COR-L47 (cell line): ENCODE measurements at regions not wholly inside any gene's neighbourhood (a gene's known extent, or its start where the extent isn't known, plus 50 kb on each side); places are given as distances from the start of the nearest gene placed in this dataset.
"Not testable (repeated sequence)": the region's sequence is repeated elsewhere in the genome, so short reads cannot be mapped to it uniquely, and the experiment has no call there.

ENCODE experiments used
- DNase-seq: peaks from one replicate; lab custom pipeline; 2025; lab: John Stamatoyannopoulos, UW

GRCh38 chr2:59798687-59799232 lies 754.7 kb downstream of the BCL11A start:
- no peak for DNase-seq

DNA sequence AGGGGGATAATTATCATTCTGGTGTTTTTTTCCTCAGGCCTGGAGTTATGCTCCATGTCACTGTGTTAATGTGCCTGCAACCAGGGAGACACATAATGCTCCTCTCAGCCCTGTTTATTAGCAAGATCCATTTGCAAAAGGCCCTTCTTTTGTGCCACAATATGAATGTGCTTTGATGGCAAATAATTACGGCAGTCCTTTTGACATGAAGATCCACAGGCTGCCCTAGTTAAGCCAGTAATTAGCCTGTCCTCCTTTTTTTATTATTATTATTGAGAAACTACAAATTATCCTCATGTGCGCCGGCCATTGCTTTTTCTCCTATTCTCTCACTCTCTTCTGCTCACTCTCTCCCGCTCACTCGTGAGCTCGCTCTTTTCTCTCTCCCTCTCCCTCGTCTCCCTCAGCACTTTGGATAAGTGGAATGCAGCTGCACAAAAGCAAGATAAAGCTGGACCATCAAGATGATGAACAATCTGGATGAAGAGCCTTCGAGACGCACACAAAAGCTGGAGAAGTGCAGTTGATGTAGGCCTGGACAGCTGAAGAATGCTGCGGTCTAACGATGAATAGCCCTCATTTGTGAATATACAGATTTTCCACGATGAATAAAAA lies 762.3 kb downstream of the BCL11A start:
- DNase-seq: no peak

DNA sequence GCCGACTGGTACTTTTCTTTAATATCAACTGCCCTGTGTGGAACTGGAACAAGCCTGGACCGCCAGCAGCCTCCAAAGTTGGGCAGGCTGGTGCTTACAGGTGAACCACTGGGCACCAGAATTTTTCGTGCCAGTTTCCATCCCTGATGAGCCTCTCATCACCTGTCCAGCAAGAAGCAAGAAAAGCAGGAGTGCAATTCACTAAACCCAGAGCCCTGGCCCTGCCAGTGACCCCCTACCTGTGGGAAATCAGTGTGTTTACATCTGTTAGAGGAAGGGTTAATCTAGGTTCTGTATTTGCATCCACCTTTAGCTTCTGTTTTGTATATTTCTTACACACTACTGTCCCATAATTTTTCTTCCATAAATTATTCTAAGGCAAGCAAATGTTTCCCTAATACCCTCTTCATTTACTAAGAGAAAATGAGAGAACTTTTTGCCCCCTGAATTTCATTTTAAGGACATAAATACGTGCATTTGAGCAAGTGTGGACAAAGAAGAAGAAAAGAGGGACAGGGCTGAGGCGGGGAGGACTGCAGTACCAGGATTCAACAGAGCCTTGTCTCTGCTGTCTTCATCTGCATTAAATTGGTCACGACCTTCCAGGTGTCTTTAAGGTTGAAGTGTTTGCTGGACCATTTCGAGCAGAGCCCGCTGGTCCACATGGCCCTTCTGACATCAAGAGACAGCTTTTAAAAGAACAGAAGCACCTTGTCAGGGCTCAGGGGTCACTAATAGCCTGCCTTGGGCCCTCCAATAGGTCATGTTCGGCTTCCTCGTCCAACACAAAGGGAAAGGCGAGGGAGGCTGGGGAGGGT lies 763.1 kb downstream of the BCL11A start:
- no peak for DNase-seq

GRCh38 chr2:59789523-59789922 lies 763.9 kb downstream of the BCL11A start:
- DNase-seq: no peak

DNA sequence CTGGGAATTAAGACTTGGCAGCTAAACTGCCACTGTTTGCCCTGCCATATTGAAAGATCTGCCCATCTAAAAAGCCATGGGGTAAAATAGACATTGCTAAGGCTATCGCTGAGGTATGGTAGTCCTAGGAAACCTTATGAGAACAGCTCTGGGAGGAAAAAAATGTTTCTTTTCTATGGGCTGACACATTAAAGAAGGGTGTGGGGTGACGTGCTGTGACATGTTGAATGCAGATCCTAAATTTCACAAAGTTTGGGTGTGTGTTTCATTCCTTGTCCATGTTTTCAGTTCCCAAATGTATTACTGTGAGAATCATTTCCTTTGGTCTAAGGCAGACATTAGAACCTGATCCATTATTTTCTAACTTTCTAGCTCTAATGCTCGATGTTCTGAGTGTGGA lies 766.4 kb downstream of the BCL11A start:
- DNase-seq: no peak

DNA sequence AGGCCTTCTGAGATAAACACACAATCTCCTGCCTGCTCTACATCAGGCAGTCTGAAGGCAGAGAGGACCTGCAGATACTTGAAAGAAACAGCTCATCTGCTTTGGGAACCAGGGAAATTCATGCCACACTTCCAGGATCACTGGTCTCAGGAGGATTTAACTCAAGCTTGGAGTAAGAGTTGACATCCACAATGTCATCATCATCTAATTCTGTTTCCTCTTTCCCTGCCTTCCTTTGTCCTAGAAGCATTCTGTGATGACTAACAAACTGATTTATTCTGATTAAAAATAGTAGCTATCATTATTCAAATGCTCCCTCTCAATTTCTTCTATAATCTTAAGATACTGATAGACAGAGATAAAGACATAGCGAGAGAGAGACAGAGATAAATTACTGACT lies 766.8 kb downstream of the BCL11A start:
- DNase-seq: no peak

GRCh38 chr2:59779571-59779970 lies 773.9 kb downstream of the BCL11A start:
- DNase-seq: no peak

- no peak for DNase-seq
These were observed 776.3 kb downstream of the BCL11A start for GRCh38 chr2:59777120-59777519.

DNA sequence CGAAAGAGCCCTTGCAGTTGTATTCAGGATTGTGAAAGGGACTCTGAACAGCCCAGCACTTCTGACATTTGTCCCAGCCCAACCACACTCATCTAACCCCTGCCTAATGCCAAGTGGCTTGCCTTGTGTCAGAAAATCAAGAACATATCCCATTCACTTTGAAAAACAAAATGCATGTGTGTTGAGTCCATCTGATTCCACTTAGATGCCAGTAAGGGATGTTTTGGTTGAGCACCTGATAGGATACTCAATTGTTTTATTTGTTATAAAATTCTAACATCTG lies 776.8 kb downstream of the BCL11A start:
- no peak for DNase-seq

- no peak for DNase-seq
These were observed 778.5 kb downstream of the BCL11A start for GRCh38 chr2:59774821-59775433.

- DNase-seq: no peak
These were observed 782.8 kb downstream of the BCL11A start for GRCh38 chr2:59770651-59771050.

DNA sequence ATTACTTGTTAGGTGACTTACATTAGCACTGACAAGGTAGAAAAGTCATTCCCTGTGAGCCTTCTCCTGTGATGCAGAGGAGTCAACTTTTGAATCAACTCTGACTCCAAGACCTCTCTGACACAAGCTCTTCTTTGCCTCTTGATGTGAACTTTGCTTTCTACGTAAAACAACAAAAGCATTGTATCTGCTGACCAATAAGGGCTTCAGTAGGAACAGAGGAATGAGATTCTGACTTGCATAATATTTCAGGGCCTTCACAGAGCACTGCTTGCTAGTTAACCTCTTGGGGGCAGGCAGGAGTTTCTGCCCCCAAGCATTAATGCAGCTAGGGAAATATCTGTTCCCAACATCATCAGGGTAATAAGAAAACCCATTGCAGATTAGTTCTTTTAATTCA lies 791.5 kb downstream of the BCL11A start:
- no peak for DNase-seq

DNA sequence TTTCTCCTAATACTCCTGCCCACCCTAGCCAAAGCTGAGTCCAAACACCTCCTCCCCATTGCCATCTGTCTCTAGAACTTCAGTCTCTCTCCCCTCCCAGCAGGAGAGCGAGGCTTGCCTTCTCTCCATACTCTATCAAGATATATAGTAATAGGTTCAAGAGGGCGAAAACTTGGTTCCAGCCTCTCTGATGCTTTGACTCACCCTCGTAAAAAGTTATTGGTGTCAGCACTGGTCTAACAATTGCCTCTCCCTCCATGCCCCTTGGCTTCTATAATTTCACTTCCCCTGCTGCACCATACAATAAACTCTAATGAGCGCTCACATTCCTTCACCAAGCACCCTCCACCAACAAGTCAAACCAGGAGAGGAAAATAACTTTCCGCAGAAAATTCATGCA lies 797.3 kb downstream of the BCL11A start:
- DNase-seq: no peak

GRCh38 chr2:59754011-59754735 lies 799.3 kb downstream of the BCL11A start:
- DNase-seq: no peak

- DNase-seq: no peak
These were observed 800.9 kb downstream of the BCL11A start for GRCh38 chr2:59752512-59752911.

DNA sequence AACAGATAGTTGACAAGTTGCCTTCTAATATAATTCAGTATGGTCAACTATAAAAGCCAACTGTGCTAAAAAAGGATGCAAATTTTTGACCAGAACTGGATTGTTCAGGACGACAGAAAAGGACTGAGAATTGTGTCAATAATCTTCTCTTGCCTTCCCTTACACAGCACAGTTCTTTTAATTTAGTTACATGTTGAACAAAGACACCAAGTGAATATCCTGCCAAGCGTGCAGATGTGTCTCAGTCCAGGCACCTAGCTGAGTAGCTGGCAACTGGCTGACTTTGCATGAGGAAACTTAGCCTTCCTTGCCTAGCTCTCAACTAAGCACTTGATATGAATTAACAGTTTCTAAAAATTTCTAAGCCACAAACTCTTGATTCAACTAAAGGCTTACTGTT lies 801.4 kb downstream of the BCL11A start:
- no peak for DNase-seq

- not testable (repeated sequence) for DNase-seq
These were observed 802.2 kb downstream of the BCL11A start for GRCh38 chr2:59751214-59751613.

GRCh38 chr2:59746291-59746690 lies 807.2 kb downstream of the BCL11A start:
- DNase-seq: no peak

- no peak for DNase-seq
These were observed 808.4 kb downstream of the BCL11A start for GRCh38 chr2:59745085-59745484.

DNA sequence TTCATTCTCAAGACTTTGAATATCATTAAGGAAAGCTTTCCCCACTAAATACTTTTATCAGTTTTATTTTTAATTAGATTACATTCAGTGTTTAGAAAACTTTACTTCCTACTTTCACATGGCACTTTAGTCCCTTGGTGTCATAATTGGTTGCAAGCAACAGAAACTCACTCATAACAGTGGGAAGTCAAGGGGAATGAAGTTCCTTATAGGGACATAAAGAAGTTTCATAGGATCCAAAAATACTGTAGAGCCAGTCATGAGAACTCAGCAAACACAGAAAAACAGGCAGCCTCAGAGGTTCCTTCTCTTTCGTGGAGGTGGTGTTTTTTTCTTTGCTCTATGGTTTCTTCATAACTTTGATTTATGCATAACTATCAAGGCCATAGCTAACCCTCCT lies 809.0 kb downstream of the BCL11A start:
- no peak for DNase-seq

- no peak for DNase-seq
These were observed 811.6 kb downstream of the BCL11A start for GRCh38 chr2:59741840-59742239.

- no peak for DNase-seq
These were observed 814.3 kb downstream of the BCL11A start for GRCh38 chr2:59739166-59739565.

- no peak for DNase-seq
These were observed 816.2 kb downstream of the BCL11A start for GRCh38 chr2:59737299-59737698.
